ENCODE measurements at regions not wholly inside any gene's neighbourhood (a gene's known extent, or its start where the extent isn't known, plus 50 kb on each side); places are given as distances from the start of the nearest gene placed in this dataset.

DNA sequence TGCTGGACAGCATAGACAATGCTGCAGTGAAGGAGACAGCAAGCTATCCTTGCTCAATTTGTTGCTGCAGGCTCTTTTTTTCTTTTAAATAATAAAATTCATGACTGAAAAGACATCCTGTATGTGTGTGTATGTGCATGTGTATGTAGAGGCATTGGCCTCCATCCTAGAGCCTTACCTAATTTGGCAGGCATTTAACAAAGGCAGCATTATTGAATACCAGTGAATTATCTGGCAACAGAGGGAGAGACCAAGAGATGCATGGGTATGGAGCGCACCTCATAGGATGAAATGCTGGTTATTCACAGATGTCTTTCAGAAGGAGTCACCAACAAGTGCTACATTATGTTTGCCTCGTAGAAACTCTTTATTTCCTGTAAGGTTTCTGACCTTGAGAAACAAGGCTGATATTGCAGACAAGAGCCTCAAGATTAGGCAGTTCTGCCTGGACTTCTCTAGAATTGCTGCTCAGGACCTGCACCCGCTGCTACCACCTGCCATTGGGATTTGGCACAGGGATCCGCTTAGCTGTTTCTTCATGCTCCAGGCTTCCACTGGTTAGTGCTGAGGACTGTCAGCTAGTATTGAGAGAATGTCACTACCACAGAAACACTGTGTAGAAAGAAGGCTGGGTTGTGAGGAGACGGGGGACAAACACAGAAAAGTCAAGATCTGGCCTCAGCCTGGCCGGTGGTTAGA is 247.7 kb upstream of the RFX3 start:
- no peak for TF ChIP-seq CEBPB (IDR thresholded peaks at IDR 0.05)
- TF ChIP-seq TEAD4 (IDR thresholded peaks at IDR 0.05), result no peak
- TF ChIP-seq FOXM1 (IDR thresholded peaks at IDR 0.05; ENCODE audit: borderline replicate concordance, low read depth), result no peak
- no peak for TF ChIP-seq TAF1 (IDR thresholded peaks at IDR 0.05; ENCODE audit: low read depth)

DNA sequence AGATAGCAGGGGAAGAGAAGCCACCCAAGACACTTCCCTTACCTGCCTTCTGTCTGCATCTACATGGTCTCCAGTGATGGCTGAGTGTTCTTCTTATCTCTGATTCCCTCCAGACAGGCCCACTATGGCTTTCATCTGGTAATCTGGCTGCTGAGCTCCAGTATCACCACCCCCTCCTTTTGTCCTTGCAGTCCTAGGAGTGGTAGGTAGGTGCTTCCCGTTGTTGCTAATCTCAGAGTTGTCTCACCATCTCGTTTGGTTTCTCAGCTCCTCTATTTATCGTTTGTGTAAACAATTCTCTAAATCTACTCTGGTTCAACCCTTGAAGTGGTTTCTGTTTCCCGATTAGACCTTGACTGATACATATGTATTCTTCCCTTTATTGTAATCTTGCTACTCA is 243.8 kb upstream of the RFX3 start:
- no peak for TF ChIP-seq TEAD4 (IDR thresholded peaks at IDR 0.05)

DNA sequence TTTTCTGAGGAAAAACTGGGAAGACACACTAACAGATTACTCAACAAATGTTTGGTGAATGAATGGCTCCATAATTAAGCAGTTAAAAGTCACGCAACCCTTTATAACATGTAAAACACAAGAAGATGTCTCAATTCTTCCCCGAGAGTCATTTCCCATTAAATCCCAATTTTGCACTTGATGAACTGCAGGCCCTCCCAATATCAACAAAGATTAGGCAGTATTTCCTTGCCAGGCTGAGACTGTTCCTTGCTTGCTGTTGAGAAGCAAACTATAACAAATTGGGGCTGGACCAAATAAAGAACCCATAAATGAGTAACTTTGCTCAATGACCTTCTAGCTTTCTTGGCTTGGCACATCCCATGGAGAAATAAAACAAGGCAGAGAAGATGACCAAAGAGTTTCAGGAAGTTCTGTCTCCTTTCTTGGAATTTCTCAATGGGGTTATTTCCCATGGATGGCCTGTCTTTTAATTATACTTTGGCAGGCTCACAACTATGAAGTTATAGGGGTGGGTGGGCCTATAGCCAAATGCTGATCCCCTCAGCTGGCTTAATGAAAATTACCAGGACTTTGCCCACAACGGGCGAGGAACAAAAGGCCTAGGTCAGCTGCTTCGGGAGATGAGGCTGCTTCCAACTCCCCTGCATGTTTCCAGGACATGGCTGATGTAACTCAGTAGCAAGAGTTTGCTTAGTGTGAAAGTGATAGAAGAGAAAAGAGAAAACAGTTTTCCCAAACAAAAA is 243.1 kb upstream of the RFX3 start:
- TF ChIP-seq RAD21 (IDR thresholded peaks at IDR 0.05; ENCODE audit: low read depth) (no peak), EP300 (IDR thresholded peaks at IDR 0.05; ENCODE audit: borderline replicate concordance) (no peak), ZBTB7A (IDR thresholded peaks at IDR 0.05; ENCODE audit: low read depth) (no peak), EGR1 (IDR thresholded peaks at IDR 0.05) (no peak), TCF12 (IDR thresholded peaks at IDR 0.05; ENCODE audit: low read depth) (no peak), TAF1 (IDR thresholded peaks at IDR 0.05; ENCODE audit: low read depth) (no peak), FOXM1 (IDR thresholded peaks at IDR 0.05; ENCODE audit: borderline replicate concordance, low read depth) (no peak), TEAD4 (IDR thresholded peaks at IDR 0.05) (no peak), YY1 (IDR thresholded peaks at IDR 0.05; ENCODE audit: low read depth) (no peak), CEBPB (IDR thresholded peaks at IDR 0.05) (no peak), NFIC (IDR thresholded peaks at IDR 0.05) (no peak), CREB1 (IDR thresholded peaks at IDR 0.05; ENCODE audit: low read depth) (no peak)
- TF ChIP-seq, protein P1, sequence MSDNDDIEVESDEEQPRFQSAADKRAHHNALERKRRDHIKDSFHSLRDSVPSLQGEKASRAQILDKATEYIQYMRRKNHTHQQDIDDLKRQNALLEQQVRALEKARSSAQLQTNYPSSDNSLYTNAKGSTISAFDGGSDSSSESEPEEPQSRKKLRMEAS (IDR thresholded peaks at IDR 0.05), result no peak
- TF ChIP-seq, protein P2, sequence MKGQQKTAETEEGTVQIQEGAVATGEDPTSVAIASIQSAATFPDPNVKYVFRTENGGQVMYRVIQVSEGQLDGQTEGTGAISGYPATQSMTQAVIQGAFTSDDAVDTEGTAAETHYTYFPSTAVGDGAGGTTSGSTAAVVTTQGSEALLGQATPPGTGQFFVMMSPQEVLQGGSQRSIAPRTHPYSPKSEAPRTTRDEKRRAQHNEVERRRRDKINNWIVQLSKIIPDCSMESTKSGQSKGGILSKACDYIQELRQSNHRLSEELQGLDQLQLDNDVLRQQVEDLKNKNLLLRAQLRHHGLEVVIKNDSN (IDR thresholded peaks at IDR 0.05), result no peak
- TF ChIP-seq, protein P3, sequence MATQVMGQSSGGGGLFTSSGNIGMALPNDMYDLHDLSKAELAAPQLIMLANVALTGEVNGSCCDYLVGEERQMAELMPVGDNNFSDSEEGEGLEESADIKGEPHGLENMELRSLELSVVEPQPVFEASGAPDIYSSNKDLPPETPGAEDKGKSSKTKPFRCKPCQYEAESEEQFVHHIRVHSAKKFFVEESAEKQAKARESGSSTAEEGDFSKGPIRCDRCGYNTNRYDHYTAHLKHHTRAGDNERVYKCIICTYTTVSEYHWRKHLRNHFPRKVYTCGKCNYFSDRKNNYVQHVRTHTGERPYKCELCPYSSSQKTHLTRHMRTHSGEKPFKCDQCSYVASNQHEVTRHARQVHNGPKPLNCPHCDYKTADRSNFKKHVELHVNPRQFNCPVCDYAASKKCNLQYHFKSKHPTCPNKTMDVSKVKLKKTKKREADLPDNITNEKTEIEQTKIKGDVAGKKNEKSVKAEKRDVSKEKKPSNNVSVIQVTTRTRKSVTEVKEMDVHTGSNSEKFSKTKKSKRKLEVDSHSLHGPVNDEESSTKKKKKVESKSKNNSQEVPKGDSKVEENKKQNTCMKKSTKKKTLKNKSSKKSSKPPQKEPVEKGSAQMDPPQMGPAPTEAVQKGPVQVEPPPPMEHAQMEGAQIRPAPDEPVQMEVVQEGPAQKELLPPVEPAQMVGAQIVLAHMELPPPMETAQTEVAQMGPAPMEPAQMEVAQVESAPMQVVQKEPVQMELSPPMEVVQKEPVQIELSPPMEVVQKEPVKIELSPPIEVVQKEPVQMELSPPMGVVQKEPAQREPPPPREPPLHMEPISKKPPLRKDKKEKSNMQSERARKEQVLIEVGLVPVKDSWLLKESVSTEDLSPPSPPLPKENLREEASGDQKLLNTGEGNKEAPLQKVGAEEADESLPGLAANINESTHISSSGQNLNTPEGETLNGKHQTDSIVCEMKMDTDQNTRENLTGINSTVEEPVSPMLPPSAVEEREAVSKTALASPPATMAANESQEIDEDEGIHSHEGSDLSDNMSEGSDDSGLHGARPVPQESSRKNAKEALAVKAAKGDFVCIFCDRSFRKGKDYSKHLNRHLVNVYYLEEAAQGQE (IDR thresholded peaks at IDR 0.05; ENCODE audit: low read depth), result no peak

DNA sequence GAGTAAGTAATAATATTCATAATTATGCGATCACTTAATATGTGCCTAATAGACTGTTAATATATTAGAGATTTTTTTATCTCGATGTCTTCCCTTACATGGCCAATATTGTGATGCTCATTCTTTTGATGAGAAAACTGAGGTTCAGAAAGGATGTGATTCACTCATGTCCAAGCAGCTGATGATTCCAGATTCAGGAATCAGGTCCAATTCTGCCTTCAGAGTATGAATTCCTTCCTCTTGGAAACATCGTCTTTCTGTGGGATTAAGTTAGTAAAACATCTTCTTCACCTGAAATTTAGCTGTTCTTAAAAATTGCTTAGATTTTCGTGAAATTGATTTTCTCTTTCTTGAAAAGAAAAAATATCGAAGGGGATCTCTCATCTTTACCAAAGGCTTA is 242.5 kb upstream of the RFX3 start:
- no peak for TF ChIP-seq YY1 (IDR thresholded peaks at IDR 0.05; ENCODE audit: low read depth)
- TF ChIP-seq, protein P1 (IDR thresholded peaks at IDR 0.05), result no peak
- TF ChIP-seq, protein P2 (IDR thresholded peaks at IDR 0.05), result no peak
- no peak for TF ChIP-seq EP300 (IDR thresholded peaks at IDR 0.05; ENCODE audit: borderline replicate concordance)
- no peak for TF ChIP-seq NFIC (IDR thresholded peaks at IDR 0.05)
- TF ChIP-seq TEAD4 (IDR thresholded peaks at IDR 0.05), result no peak
- TF ChIP-seq FOXM1 (IDR thresholded peaks at IDR 0.05; ENCODE audit: borderline replicate concordance, low read depth), result no peak
- no peak for TF ChIP-seq TAF1 (IDR thresholded peaks at IDR 0.05; ENCODE audit: low read depth)
- TF ChIP-seq RAD21 (IDR thresholded peaks at IDR 0.05; ENCODE audit: low read depth), result no peak
- TF ChIP-seq EGR1 (IDR thresholded peaks at IDR 0.05), result no peak
- TF ChIP-seq, protein P3 (IDR thresholded peaks at IDR 0.05; ENCODE audit: low read depth), result no peak
- TF ChIP-seq CREB1 (IDR thresholded peaks at IDR 0.05; ENCODE audit: low read depth), result no peak
- TF ChIP-seq CEBPB (IDR thresholded peaks at IDR 0.05), result no peak
- no peak for TF ChIP-seq TCF12 (IDR thresholded peaks at IDR 0.05; ENCODE audit: low read depth)
- no peak for TF ChIP-seq ZBTB7A (IDR thresholded peaks at IDR 0.05; ENCODE audit: low read depth)

DNA sequence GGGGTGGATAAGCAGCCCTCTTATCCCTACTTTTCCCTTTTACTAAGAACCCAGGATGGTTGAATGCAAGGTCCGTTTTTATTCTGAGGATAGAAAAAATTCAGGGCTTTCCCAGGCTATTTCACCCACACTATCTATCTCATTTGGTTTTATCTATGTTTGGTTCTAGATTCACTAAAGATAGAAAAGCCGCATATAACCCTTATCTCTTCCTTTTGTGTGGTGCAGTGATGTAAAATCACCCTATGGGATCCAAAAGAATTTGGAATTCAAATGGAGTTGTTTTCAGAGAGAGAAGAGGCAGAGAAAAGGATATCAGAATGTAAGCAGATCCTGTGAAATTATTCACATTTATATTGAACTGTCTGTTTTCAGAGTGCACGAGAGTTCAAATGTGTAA is 236.3 kb upstream of the RFX3 start:
- no peak for TF ChIP-seq ZBTB7A (IDR thresholded peaks at IDR 0.05; ENCODE audit: low read depth)
- no peak for TF ChIP-seq TAF1 (IDR thresholded peaks at IDR 0.05; ENCODE audit: low read depth)
- TF ChIP-seq RAD21 (IDR thresholded peaks at IDR 0.05; ENCODE audit: low read depth), result no peak
- TF ChIP-seq NFIC (IDR thresholded peaks at IDR 0.05), result no peak
- no peak for TF ChIP-seq CEBPB (IDR thresholded peaks at IDR 0.05)
- no peak for TF ChIP-seq EP300 (IDR thresholded peaks at IDR 0.05; ENCODE audit: borderline replicate concordance)
- no peak for TF ChIP-seq FOXM1 (IDR thresholded peaks at IDR 0.05; ENCODE audit: borderline replicate concordance, low read depth)

DNA sequence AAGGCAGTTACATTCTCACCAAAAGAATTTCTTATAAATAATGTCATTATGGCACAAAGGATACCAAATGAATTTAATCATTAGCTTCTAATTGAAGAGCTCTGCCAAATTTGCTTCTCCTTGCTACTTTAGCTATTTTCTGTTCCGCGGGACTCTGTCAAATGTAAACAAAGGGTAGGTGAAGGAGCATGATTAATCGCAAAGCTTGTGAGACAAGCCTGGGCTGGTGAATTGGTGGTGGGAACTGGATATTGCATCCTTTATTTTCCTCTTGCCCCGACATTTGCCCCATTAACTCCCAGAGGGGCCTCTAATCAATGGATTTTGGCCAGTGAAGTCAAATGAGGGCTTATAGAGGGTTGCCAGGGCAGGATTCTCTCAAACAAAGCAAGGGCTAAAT is 234.2 kb upstream of the RFX3 start:
- TF ChIP-seq NFIC (IDR thresholded peaks at IDR 0.05) (no peak), RAD21 (IDR thresholded peaks at IDR 0.05; ENCODE audit: low read depth) (no peak), YY1 (IDR thresholded peaks at IDR 0.05; ENCODE audit: low read depth) (no peak), CREB1 (IDR thresholded peaks at IDR 0.05; ENCODE audit: low read depth) (no peak), ZBTB7A (IDR thresholded peaks at IDR 0.05; ENCODE audit: low read depth) (no peak), CEBPB (IDR thresholded peaks at IDR 0.05) (no peak), EP300 (IDR thresholded peaks at IDR 0.05; ENCODE audit: borderline replicate concordance) (no peak), FOXM1 (IDR thresholded peaks at IDR 0.05; ENCODE audit: borderline replicate concordance, low read depth) (no peak), EGR1 (IDR thresholded peaks at IDR 0.05) (no peak), TCF12 (IDR thresholded peaks at IDR 0.05; ENCODE audit: low read depth) (no peak), TAF1 (IDR thresholded peaks at IDR 0.05; ENCODE audit: low read depth) (no peak), TEAD4 (IDR thresholded peaks at IDR 0.05) (no peak)
- TF ChIP-seq, protein P2 (IDR thresholded peaks at IDR 0.05), result no peak
- TF ChIP-seq, protein P1 (IDR thresholded peaks at IDR 0.05), result no peak
- TF ChIP-seq, protein P3 (IDR thresholded peaks at IDR 0.05; ENCODE audit: low read depth), result no peak

Data from Ishikawa (cell line).